ENCODE measurements at regions not wholly inside any gene's neighbourhood (a gene's known extent, or its start where the extent isn't known, plus 50 kb on each side); places are given as distances from the start of the nearest gene placed in this dataset.

GRCh38 chr6:104229057-104229456 is 630.7 kb downstream of the HACE1 start:
- TF ChIP-seq POLR2A (IDR thresholded peaks at IDR 0.05) (no peak), CTCF (IDR thresholded peaks at IDR 0.05) (no peak), EP300 (IDR thresholded peaks at IDR 0.05) (no peak)

All from tibial nerve (tissue), 4 donors.